ENCODE measurements at regions not wholly inside any gene's neighbourhood (a gene's known extent, or its start where the extent isn't known, plus 50 kb on each side); places are given as distances from the start of the nearest gene placed in this dataset.

DNA sequence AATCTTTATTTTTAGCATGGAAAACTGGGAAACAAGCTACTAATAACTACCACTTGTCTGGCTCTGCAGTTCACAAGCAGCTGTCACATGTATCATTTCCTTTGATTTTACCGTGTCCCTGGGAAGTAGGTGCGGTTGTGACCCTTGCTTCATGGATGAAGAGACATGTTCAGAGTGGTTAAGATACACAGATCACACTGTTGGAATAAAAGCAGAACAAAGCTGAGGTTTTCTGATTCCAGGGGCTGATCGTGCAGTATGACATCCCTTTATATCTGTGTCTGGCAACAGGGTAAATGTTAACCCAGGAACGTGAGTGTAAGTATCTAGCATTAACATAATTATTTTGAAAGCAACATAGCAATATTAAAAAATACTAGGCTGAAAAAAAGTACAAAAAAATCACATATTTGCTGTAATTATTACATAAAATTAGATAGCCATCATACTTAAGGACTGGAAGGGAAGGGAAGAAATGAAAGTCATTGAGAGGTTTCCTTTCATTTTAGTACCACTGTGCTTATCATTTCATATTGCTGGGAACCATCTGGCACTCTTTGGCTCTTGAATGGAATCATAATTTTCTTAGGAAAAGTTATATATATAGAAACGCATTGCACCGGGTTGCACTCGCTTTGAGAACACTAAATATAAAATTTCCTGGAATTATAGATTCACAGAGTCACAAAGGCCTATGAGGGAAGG, 62.8 kb upstream of the PAXBP1 start:
- H3K4me1 Mint-ChIP-seq, result no peaks in the 10 kb centered on the region
- H3K27me3 Mint-ChIP-seq (ENCODE audit: low read depth, poor library complexity), result peaks cover 10% of the 10 kb centered on the region
- H3K27ac Mint-ChIP-seq, result no peak overlapping the region
- TF ChIP-seq, protein P1, sequence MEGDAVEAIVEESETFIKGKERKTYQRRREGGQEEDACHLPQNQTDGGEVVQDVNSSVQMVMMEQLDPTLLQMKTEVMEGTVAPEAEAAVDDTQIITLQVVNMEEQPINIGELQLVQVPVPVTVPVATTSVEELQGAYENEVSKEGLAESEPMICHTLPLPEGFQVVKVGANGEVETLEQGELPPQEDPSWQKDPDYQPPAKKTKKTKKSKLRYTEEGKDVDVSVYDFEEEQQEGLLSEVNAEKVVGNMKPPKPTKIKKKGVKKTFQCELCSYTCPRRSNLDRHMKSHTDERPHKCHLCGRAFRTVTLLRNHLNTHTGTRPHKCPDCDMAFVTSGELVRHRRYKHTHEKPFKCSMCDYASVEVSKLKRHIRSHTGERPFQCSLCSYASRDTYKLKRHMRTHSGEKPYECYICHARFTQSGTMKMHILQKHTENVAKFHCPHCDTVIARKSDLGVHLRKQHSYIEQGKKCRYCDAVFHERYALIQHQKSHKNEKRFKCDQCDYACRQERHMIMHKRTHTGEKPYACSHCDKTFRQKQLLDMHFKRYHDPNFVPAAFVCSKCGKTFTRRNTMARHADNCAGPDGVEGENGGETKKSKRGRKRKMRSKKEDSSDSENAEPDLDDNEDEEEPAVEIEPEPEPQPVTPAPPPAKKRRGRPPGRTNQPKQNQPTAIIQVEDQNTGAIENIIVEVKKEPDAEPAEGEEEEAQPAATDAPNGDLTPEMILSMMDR (IDR thresholded peaks at IDR 0.05), result no peak
- DNase-seq, result no peak
- H3K9me3 Mint-ChIP-seq, result no peaks in the 10 kb centered on the region
- H3K4me3 Mint-ChIP-seq, result no peak overlapping the region
- no peaks in the 10 kb centered on the region for H3K36me3 Mint-ChIP-seq (ENCODE audit: low read depth)

DNA sequence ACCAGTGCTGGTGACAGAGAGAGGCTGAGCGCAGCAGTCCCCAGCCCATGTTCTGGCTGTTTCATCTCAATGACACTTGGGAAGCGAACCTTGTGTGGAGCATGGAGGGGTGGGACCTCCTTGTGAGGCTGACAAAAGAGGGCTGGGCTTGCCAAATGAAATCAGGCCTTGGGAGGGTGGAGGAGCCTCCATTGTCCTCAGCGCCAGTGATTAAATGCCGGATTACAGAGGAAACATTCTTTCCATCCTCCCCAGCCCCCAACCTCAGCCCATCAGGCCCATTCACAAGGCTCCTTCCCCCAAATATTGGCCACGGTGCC, 63.3 kb upstream of the PAXBP1 start:
- Mint-ChIP-seq H3K27ac (no peak overlapping the region), H3K27me3 (ENCODE audit: low read depth, poor library complexity) (peaks cover 14% of the 10 kb centered on the region), H3K36me3 (ENCODE audit: low read depth) (no peaks in the 10 kb centered on the region), H3K4me3 (no peak overlapping the region), H3K9me3 (no peaks in the 10 kb centered on the region), H3K4me1 (no peaks in the 10 kb centered on the region)
- no peak for DNase-seq
- TF ChIP-seq, protein P1 (IDR thresholded peaks at IDR 0.05), result no peak

DNA sequence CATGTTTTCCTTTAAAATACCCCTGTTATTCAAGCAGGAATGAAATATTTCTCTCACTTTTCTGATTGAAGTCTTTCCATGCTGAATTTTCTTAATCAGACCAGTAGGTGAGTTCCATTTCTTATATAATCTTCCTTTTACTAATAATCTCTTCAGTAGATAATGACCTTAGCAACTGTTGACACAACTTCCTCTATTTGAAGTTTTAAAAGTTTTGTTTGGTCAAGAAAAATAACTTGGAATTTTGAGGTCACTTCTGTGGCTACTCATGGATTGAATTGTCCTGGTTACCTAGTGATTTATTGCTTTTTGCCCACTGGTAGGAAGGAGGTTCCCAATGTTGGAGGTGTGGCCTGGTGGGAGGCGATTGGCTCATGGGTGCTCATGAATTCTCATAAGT, 70.6 kb upstream of the PAXBP1 start:
- Mint-ChIP-seq H3K27ac (no peak overlapping the region), H3K4me3 (no peak overlapping the region), H3K9me3 (no peaks in the 10 kb centered on the region), H3K27me3 (ENCODE audit: low read depth, poor library complexity) (peaks cover 25% of the 10 kb centered on the region), H3K36me3 (ENCODE audit: low read depth) (no peaks in the 10 kb centered on the region), H3K4me1 (no peaks in the 10 kb centered on the region)
- TF ChIP-seq, protein P1 (IDR thresholded peaks at IDR 0.05), result no peak
- DNase-seq, result no peak

DNA sequence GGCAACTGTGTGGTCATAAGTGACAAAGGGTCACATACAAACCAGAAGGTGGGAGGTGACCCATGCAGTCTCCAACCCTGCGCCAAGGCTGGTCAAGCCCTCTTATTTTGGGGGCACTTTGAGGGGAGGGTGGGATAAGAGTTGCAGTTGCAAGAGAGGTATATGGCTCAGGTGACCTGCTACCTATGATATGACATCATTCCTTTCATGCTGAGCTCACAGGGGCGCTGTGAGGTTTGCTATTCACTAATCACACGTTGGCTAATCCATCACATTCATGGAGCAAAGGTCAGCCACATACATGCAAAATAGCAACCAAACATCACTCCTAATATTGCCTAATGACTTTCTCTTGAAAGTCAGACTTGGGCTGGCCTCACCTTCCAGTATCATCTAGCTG, 72.0 kb upstream of the PAXBP1 start:
- TF ChIP-seq, protein P1 (IDR thresholded peaks at IDR 0.05), result no peak
- H3K9me3 Mint-ChIP-seq, result no peaks in the 10 kb centered on the region
- peaks cover 24% of the 10 kb centered on the region for H3K27me3 Mint-ChIP-seq (ENCODE audit: low read depth, poor library complexity)
- H3K4me3 Mint-ChIP-seq, result no peak overlapping the region
- DNase-seq, result no peak
- no peak overlapping the region for H3K27ac Mint-ChIP-seq
- no peaks in the 10 kb centered on the region for H3K4me1 Mint-ChIP-seq
- H3K36me3 Mint-ChIP-seq (ENCODE audit: low read depth), result no peaks in the 10 kb centered on the region

DNA sequence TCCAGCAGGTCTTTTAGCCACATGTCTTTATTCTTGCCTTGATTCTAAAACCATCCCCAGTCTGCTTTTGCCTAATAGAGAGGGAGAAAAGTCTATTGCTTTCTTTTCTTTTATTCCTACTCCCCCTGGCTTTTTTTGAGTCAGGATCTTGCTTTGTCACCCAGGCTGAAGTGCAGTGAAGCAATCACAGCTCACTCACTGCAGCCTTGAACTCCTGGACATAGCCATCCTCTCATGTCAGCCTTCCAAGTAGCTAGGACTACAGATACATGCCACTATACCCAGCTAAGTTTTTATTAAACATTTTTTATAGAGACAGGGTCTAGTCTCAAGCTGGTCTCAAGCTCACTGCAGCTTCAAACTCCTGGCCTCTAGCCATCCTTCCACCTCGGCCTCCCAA, 72.5 kb upstream of the PAXBP1 start:
- no peak for DNase-seq
- Mint-ChIP-seq H3K9me3 (no peaks in the 10 kb centered on the region), H3K27ac (no peak overlapping the region), H3K27me3 (ENCODE audit: low read depth, poor library complexity) (peaks cover 23% of the 10 kb centered on the region), H3K4me1 (no peaks in the 10 kb centered on the region), H3K4me3 (no peak overlapping the region), H3K36me3 (ENCODE audit: low read depth) (no peaks in the 10 kb centered on the region)
- TF ChIP-seq, protein P1 (IDR thresholded peaks at IDR 0.05), result no peak

DNA sequence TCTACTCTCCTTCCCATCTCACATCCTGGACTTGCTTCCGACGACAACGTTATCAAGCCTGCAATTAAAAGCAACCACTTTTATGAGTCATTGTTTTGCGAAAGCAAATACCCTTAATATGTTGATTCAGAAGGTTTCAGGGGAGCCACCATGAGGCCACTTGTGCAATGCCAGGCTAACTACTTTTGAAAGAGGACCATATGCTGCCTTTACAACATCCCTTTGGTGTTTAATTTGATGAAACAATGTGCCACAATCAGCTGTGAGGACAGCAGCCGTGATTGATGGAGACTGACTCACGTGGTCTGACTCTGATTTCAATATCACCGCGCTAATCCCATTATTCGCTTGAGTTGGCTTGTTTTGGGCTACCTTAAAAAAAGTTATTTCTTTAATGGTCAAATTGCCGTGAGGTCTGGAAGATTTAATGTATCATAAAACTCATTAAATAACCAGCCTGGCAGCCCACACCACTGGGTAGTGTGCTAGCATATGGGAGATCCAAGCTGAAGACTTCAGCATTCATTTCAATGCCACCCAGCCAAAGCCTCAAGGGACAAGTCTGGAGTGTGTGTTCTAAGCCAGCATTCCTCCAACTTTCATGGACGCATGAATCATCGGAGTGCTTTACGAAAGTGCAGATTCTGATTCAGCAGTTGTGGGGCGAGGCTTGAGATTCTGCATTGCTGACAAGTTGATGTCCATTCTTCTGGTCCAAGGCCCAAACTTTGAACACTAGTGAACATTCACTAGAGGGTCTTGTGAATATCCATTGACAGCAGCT, 73.3 kb upstream of the PAXBP1 start:
- Mint-ChIP-seq H3K4me1 (no peaks in the 10 kb centered on the region), H3K36me3 (ENCODE audit: low read depth) (no peaks in the 10 kb centered on the region), H3K4me3 (no peak overlapping the region), H3K27ac (no peak overlapping the region), H3K27me3 (ENCODE audit: low read depth, poor library complexity) (peaks cover 16% of the 10 kb centered on the region), H3K9me3 (no peaks in the 10 kb centered on the region)
- no peak for DNase-seq
- TF ChIP-seq, protein P1 (IDR thresholded peaks at IDR 0.05), result no peak
